Left lung (tissue), 4 donors: ENCODE measurements at regions not wholly inside any gene's neighbourhood (a gene's known extent, or its start where the extent isn't known, plus 50 kb on each side); places are given as distances from the start of the nearest gene placed in this dataset.

Experiments
- ATAC-seq: fragments of 200-7000 bp; cut with Tn5 transposase; one replicate; pipeline ENCODE4 v1.9.1; 2020; ENCODE audit warnings: moderate library complexity
- DNase-seq, 4 donors: peaks; one replicate each; pipeline ENCODE4 v3.0.0-alpha.2; 2013 to 2020
- H3K27ac ChIP-seq, 2 donors: fragments of 200-600 bp; sonication (generic) in 1 of 2; one replicate each; pipeline versions ENCODE4 v1.5.0 to v1.8.0; 2020 to 2021
- H3K27me3 ChIP-seq, 2 donors: fragments of 200-600 bp; sonication (generic) in 1 of 2; one replicate each; pipeline versions ENCODE4 v1.5.0 to v1.8.0; 2020 to 2021
- H3K36me3 ChIP-seq, 2 donors: fragments of 200-600 bp; sonication (generic) in 1 of 2; one replicate each; pipeline versions ENCODE4 v1.5.0 to v1.8.0; 2020 to 2021
- H3K4me1 ChIP-seq, 2 donors: fragments of 200-600 bp; one replicate each; pipeline ENCODE4 v1.8.0; 2021
- H3K4me3 ChIP-seq, 2 donors: fragments of 200-600 bp; sonication (generic) in 1 of 2; one replicate each; pipeline versions ENCODE4 v1.5.0 to v1.8.0; 2020 to 2021; ENCODE audit warnings: mild to moderate bottlenecking in 1 of 2
- H3K9me3 ChIP-seq, 2 donors: fragments of 200-600 bp; sonication (generic) in 1 of 2; one replicate each; pipeline versions ENCODE4 v1.5.0 to v1.8.0; 2020 to 2021
- CTCF ChIP-seq, 2 donors: fragments of 200-600 bp; sonication (generic) in 1 of 2; IDR thresholded peaks; one replicate each; pipeline versions ENCODE4 v1.5.0 to v1.8.0; 2021; ENCODE audit warnings: antibody characterized with exemption in 2 of 2
- intact Hi-C, 2 donors: fragments of 100-400 bp; cut with DNase I; formaldehyde crosslinking; loops; one replicate each; pipeline versions ENCODE4 v1.11.2 to v1.14.2; 2022
- donor health status: DM: no; HTN: yes; CAD: no.
- donor health status: DM: no; HTN: no; CAD: no.

GRCh38 chr5:67283275-67283987, 86.8 kb upstream of the CD180 start:
- Histone ChIP-seq H3K27ac (no peak overlapping the region), H3K9me3 (peaks cover 0 to 16% of the 10 kb centered on the region in 2 donors), H3K4me1 (peaks cover 0 to 19% of the 10 kb centered on the region in 2 donors), H3K36me3 (no peaks in the 10 kb centered on the region), H3K27me3 (no peaks in the 10 kb centered on the region), H3K4me3 (no peak overlapping the region)
- TF ChIP-seq CTCF (IDR thresholded peaks at IDR 0.05) = no peak
- ATAC-seq = no peak
- intact Hi-C loops = no loop called here
- no peak for DNase-seq

- Histone ChIP-seq H3K36me3 (no peaks in the 10 kb centered on the region), H3K27ac (no peak overlapping the region), H3K4me3 (no peak overlapping the region), H3K4me1 (peaks cover 0 to 6% of the 10 kb centered on the region in 2 donors), H3K9me3 (peaks cover 0 to 32% of the 10 kb centered on the region in 2 donors), H3K27me3 (no peaks in the 10 kb centered on the region)
- DNase-seq (no peak), ATAC-seq (no peak)
- no peak for TF ChIP-seq CTCF (IDR thresholded peaks at IDR 0.05)
- intact Hi-C loops = no loop called here
Measured at GRCh38 chr5:67281874-67282273, 85.3 kb upstream of the CD180 start.

GRCh38 chr5:67273689-67274356, 77.2 kb upstream of the CD180 start:
- ATAC-seq (no peak), DNase-seq (no peak)
- H3K4me1 ChIP-seq = peaks cover 6 to 9% of the 10 kb centered on the region in 2 donors
- H3K27ac ChIP-seq = no peak overlapping the region
- H3K36me3 ChIP-seq = no peaks in the 10 kb centered on the region
- H3K27me3 ChIP-seq = no peaks in the 10 kb centered on the region
- H3K9me3 ChIP-seq = peaks cover 0 to 24% of the 10 kb centered on the region in 2 donors
- no peak for TF ChIP-seq CTCF (IDR thresholded peaks at IDR 0.05)
- intact Hi-C loops = no loop called here
- H3K4me3 ChIP-seq = no peak overlapping the region

GRCh38 chr5:67272453-67273130, 76.0 kb upstream of the CD180 start:
- DNase-seq = no peak
- Histone ChIP-seq H3K27me3 (no peaks in the 10 kb centered on the region), H3K27ac (no peak overlapping the region), H3K9me3 (peaks cover 0 to 11% of the 10 kb centered on the region in 2 donors), H3K4me3 (no peak overlapping the region), H3K36me3 (no peaks in the 10 kb centered on the region), H3K4me1 (peaks cover 11 to 22% of the 10 kb centered on the region in 2 donors)
- ATAC-seq = no peak
- TF ChIP-seq CTCF (IDR thresholded peaks at IDR 0.05) = no peak
- intact Hi-C loops = no loop called here
